ENCODE measurements at regions not wholly inside any gene's neighbourhood (a gene's known extent, or its start where the extent isn't known, plus 50 kb on each side); places are given as distances from the start of the nearest gene placed in this dataset.

- intact Hi-C loops (cut with DNase I), result no loop called here
- TF ChIP-seq CTCF (IDR thresholded peaks at IDR 0.05), result no peak
- H3K27ac ChIP-seq, result no peak overlapping the region
- H3K9me3 ChIP-seq, result no peaks in the 10 kb centered on the region
- H3K4me3 ChIP-seq, result no peak overlapping the region
- DNase-seq (no peak), ATAC-seq (no peak)
- H3K36me3 ChIP-seq, result no peaks in the 10 kb centered on the region
- H3K4me1 ChIP-seq, result no peaks in the 10 kb centered on the region
- H3K27me3 ChIP-seq, result no peaks in the 10 kb centered on the region
Measured at GRCh38 chr9:79512251-79512650, 59.5 kb upstream of the TLE4 start.

Data from left lung (tissue), 4 donors.